Endothelial cell of umbilical vein (primary cell): ENCODE measurements at regions not wholly inside any gene's neighbourhood (a gene's known extent, or its start where the extent isn't known, plus 50 kb on each side); places are given as distances from the start of the nearest gene placed in this dataset.

Experiments
- BruUV-seq: library from RNA; stranded (reverse); fragments of 400-500 nt; replicated peaks from 2 replicates; lab custom pipeline; 2021; lab: Mats Ljungman, UMichigan
- CTCF ChIA-PET: fragments of 300-600, 350-600 bp; sonication (Branson Sonifier 250); formaldehyde crosslinking; loops from one replicate; lab custom pipeline; 2021; ENCODE audit warnings: antibody characterized with exemption, inconsistent platforms; lab: Charles Lee
- POLR2A ChIA-PET: fragments of 300-600, 350-600 bp; sonication (Branson Sonifier 250); formaldehyde crosslinking; loops from one replicate; lab custom pipeline; 2021; ENCODE audit warnings: antibody characterized with exemption, inconsistent platforms; lab: Charles Lee
- DNase-seq: peaks from one replicate; pipeline ENCODE4 v3.0.0-alpha.2; 2011; ENCODE audit warnings: low read depth, low spot score
- FAIRE-seq: peaks from 2 replicates; lab custom pipeline; 2011; peaks lifted over from hg19 to GRCh38; lab: Jason Lieb, UNC
- H2AFZ ChIP-seq: 2 replicates; pipeline ENCODE4 v1.6.0; 2012; ENCODE audit warnings: low read depth, low read length, control low read depth, inconsistent platforms
- H3K27ac ChIP-seq: 2 replicates; pipeline ENCODE4 v1.5.1; 2011; ENCODE audit warnings: low read depth, mild to moderate bottlenecking, control low read depth, low read length, moderate library complexity; ENCODE audit not compliant: insufficient read depth
- H3K27me3 ChIP-seq, 2 experiments: 2 replicates each; pipeline versions ENCODE4 v1.6.0 to v1.6.1; 2011; ENCODE audit warnings: low read length in 2 of 2, mixed read lengths in 1 of 2; ENCODE audit not compliant: control insufficient read depth in 2 of 2, insufficient read depth in 2 of 2
- H3K36me3 ChIP-seq, 2 experiments: 2 replicates in 1 of 2; 3 replicates in 1 of 2; pipeline ENCODE4 v1.5.1; 2011; ENCODE audit warnings: low read length in 2 of 2, mild to moderate bottlenecking in 1 of 2, moderate library complexity in 1 of 2; ENCODE audit not compliant: control insufficient read depth in 2 of 2, insufficient read depth in 2 of 2; ENCODE audit errors: extremely low read depth in 1 of 2
- H3K4me1 ChIP-seq: 3 replicates; pipeline ENCODE4 v1.5.1; 2011; ENCODE audit warnings: mild to moderate bottlenecking, low read length; ENCODE audit not compliant: control insufficient read depth, insufficient read depth; ENCODE audit errors: extremely low read depth
- H3K4me2 ChIP-seq: 2 replicates; pipeline ENCODE4 v1.6.1; 2011; ENCODE audit warnings: low read length, control low read depth, mixed read lengths; ENCODE audit not compliant: insufficient read depth
- H3K4me3 ChIP-seq, 3 experiments: fragments of 200-600 bp in 1 of 3; sonication (generic), shearing (Covaris generic) in 1 of 3; replicated peaks in 1 of 3; 2 replicates each; pipeline ENCODE4 v1.5.1; 2011 to 2016; ENCODE audit warnings: control low read depth in 3 of 3, low read length in 3 of 3, mild to moderate bottlenecking in 2 of 3, inconsistent platforms in 1 of 3, low read depth in 1 of 3, moderate library complexity in 1 of 3; ENCODE audit not compliant: insufficient read depth in 1 of 3
- H3K79me2 ChIP-seq: 2 replicates; pipeline ENCODE4 v1.6.0; 2012; ENCODE audit warnings: low read length, inconsistent platforms; ENCODE audit not compliant: control insufficient read depth, insufficient read depth
- H3K9ac ChIP-seq: replicated peaks from 2 replicates; pipeline ENCODE3; 2011; ENCODE audit warnings: low read length, control low read depth; ENCODE audit not compliant: insufficient read depth; ENCODE audit errors: extremely low read depth
- H3K9me1 ChIP-seq: replicated peaks from 3 replicates; pipeline ENCODE4 v1.6.0; 2011; ENCODE audit warnings: mild to moderate bottlenecking, low read length; ENCODE audit not compliant: control insufficient read depth, insufficient read depth; ENCODE audit errors: extremely low read depth
- H3K9me3 ChIP-seq: replicated peaks from 2 replicates; pipeline ENCODE4 v1.5.1; 2012; ENCODE audit warnings: low read length, inconsistent platforms; ENCODE audit not compliant: control insufficient read depth, insufficient read depth
- H4K20me1 ChIP-seq: replicated peaks from 2 replicates; pipeline ENCODE3; 2011; ENCODE audit warnings: mild to moderate bottlenecking, low read length; ENCODE audit not compliant: control insufficient read depth, insufficient read depth; ENCODE audit errors: extremely low read depth
- EZH2 ChIP-seq: IDR thresholded peaks from 2 replicates; pipeline ENCODE4 v1.6.1; 2012; ENCODE audit warnings: borderline replicate concordance, low read depth, mild to moderate bottlenecking, moderate library complexity, low read length, inconsistent platforms; ENCODE audit not compliant: severe bottlenecking
- FOS ChIP-seq: IDR thresholded peaks from 2 replicates; pipeline ENCODE4 v1.6.1; 2011; ENCODE audit warnings: mild to moderate bottlenecking, low read length, moderate library complexity, borderline replicate concordance; ENCODE audit not compliant: insufficient read depth
- GATA2 ChIP-seq: IDR thresholded peaks from 2 replicates; pipeline ENCODE4 v1.7.0; 2011; ENCODE audit warnings: low read depth, mild to moderate bottlenecking, moderate library complexity, mixed read lengths, low read length; ENCODE audit not compliant: insufficient read length, insufficient read depth
- JUN ChIP-seq: IDR thresholded peaks from 2 replicates; pipeline ENCODE4 v1.6.1; 2011; ENCODE audit warnings: borderline replicate concordance, low read depth; ENCODE audit not compliant: insufficient read length, insufficient read depth
- MYC ChIP-seq: IDR thresholded peaks from one replicate; pipeline ENCODE4 v1.6.1; 2011; ENCODE audit warnings: mild to moderate bottlenecking, low read depth, low read length
- POLR2A ChIP-seq: IDR thresholded peaks from 2 replicates; pipeline ENCODE4 v1.6.1; 2012; ENCODE audit warnings: low read depth, mild to moderate bottlenecking, control low read depth, low read length
- POLR2AphosphoS5 ChIP-seq: IDR thresholded peaks from 2 replicates; pipeline ENCODE4 v1.6.1; 2012; ENCODE audit warnings: low read depth, mild to moderate bottlenecking, control low read depth, low read length, moderate library complexity; ENCODE audit not compliant: insufficient read depth
- dilution Hi-C: fragments of 300-500 bp; cut with MboI; formaldehyde crosslinking; loops from one replicate; pipeline ENCODE4 v1.15.0; 2019; ENCODE audit warnings: low sequenced_read_pairs; ENCODE audit not compliant: extremely low pct_ligation_motif_present
- intact Hi-C: fragments of 100-400 bp; cut with micrococcal nuclease; formaldehyde crosslinking; loops from one replicate; pipeline ENCODE4 v1.10.0; 2022
- TF ChIP-seq, protein P1 (sequence below): IDR thresholded peaks from 2 replicates; pipeline ENCODE4 v1.6.1; 2011; ENCODE audit not compliant: insufficient read depth, insufficient read length
- TF ChIP-seq, protein P2 (sequence below), 2 donors: IDR thresholded peaks; 1 replicate in 1 of 2; 2 replicates in 1 of 2; pipeline ENCODE4 v1.5.1; 2011; ENCODE audit warnings: low read length in 2 of 2, mild to moderate bottlenecking in 2 of 2, moderate library complexity in 2 of 2, control low read depth in 1 of 2, inconsistent platforms in 1 of 2, low read depth in 1 of 2; ENCODE audit not compliant: insufficient read depth in 1 of 2; ENCODE audit errors: extremely low read depth in 1 of 2

DNA sequence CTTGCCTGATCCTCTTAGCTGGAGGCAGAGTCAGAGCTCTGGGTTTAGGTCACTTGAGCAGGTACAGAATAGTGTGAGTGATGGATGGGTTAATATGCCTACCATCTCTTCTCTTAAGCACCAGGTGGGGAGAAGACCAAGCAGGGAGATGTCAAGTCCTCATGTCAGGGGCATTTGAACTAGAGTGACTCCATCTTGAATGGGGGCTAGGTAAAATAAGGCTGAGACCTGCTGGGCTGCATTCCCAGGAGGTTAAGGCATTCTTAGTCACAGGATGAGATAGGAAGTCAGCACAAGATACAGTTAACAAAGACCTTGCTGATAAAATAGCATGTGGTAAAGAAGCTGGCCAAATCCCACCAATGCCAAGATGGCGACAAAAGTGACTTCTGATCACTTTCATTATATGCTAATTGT is 77.4 kb upstream of the BTG3 start:
- Histone ChIP-seq H3K4me1 (no peaks in the 10 kb centered on the region), H3K27ac (no peak overlapping the region), H3K36me3 (no peaks in the 10 kb centered on the region), H3K79me2 (no peaks in the 10 kb centered on the region), H3K4me3 (no peak overlapping the region), H3K9me1 (no peaks in the 10 kb centered on the region), H4K20me1 (no peaks in the 10 kb centered on the region), H3K4me2 (no peak overlapping the region), H2AFZ (no peak overlapping the region), H3K9me3 (no peaks in the 10 kb centered on the region), H3K27me3 (no peaks in the 10 kb centered on the region), H3K9ac (no peak overlapping the region)
- TF ChIP-seq MYC: no peak
- no peak for TF ChIP-seq EZH2
- no peak for TF ChIP-seq POLR2A
- no peak for TF ChIP-seq GATA2
- no peak for TF ChIP-seq JUN
- TF ChIP-seq, protein P1, sequence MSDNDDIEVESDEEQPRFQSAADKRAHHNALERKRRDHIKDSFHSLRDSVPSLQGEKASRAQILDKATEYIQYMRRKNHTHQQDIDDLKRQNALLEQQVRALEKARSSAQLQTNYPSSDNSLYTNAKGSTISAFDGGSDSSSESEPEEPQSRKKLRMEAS: no peak
- TF ChIP-seq POLR2AphosphoS5: no peak
- TF ChIP-seq FOS: no peak
- TF ChIP-seq, protein P2, sequence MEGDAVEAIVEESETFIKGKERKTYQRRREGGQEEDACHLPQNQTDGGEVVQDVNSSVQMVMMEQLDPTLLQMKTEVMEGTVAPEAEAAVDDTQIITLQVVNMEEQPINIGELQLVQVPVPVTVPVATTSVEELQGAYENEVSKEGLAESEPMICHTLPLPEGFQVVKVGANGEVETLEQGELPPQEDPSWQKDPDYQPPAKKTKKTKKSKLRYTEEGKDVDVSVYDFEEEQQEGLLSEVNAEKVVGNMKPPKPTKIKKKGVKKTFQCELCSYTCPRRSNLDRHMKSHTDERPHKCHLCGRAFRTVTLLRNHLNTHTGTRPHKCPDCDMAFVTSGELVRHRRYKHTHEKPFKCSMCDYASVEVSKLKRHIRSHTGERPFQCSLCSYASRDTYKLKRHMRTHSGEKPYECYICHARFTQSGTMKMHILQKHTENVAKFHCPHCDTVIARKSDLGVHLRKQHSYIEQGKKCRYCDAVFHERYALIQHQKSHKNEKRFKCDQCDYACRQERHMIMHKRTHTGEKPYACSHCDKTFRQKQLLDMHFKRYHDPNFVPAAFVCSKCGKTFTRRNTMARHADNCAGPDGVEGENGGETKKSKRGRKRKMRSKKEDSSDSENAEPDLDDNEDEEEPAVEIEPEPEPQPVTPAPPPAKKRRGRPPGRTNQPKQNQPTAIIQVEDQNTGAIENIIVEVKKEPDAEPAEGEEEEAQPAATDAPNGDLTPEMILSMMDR (IDR thresholded peaks at IDR 0.05; ENCODE audit: extremely low read depth in 1 of 2, insufficient read depth in 1 of 2, low read depth in 1 of 2, low read length in 2 of 2): no peak
- DNase-seq (no peak), FAIRE-seq (no peak)
- dilution Hi-C loops: no loop called here
- BruUV-seq: no TSS peak
- CTCF ChIA-PET: interaction anchor here (1.1 kb wide), 1 partner anchor 9 kb away, joined by 3 read pairs; no protein-coding TSS in a partner anchor
- POLR2A ChIA-PET: no interaction called here
- intact Hi-C loops: no loop called here
